NCI-H2227 (cell line): ENCODE measurements at regions not wholly inside any gene's neighbourhood (a gene's known extent, or its start where the extent isn't known, plus 50 kb on each side); places are given as distances from the start of the nearest gene placed in this dataset.

Source experiments
- DNase-seq: peaks from one replicate; lab custom pipeline; 2025; ENCODE audit not compliant: unreplicated experiment; lab: John Stamatoyannopoulos, UW

DNA sequence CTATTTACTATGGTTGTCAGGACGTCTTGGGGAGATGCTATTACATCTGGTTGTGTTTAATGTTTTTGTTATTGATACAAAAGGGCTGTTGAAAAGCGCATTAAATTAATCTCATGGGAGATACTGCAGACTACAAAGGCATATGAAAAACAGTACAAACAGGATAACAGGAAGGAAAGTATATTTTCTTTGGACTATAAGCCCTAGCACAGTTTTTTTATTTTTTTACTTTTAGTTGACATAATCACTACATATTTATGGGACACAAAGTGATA is 341.3 kb downstream of the ARL4A start:
- DNase-seq, result no peak

- DNase-seq, result no peak
Observed at GRCh38 chr7:13031468-13031867, 344.0 kb downstream of the ARL4A start.

DNA sequence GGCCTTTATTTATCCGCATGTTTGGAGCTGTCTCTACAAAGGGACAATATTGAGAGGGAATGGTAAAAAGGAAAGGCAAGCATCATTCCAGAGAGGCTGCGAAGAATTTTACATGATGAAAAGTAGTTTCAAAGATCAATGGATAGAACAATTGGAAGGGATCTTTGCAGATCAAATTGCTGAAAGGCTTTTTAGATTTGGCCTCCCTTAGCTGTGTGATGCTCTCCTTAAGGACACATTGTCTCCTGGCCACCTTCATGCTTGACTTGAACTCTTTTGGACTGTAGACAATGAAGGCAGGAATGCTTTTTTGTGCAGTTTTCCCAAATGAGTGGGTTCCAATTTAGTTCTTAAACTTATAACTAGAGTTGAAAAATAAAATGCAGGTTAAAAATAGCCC is 344.7 kb downstream of the ARL4A start:
- DNase-seq, result no peak

GRCh38 chr7:13032576-13032975 is 345.1 kb downstream of the ARL4A start:
- peak; percentile 32 for DNase-seq

DNA sequence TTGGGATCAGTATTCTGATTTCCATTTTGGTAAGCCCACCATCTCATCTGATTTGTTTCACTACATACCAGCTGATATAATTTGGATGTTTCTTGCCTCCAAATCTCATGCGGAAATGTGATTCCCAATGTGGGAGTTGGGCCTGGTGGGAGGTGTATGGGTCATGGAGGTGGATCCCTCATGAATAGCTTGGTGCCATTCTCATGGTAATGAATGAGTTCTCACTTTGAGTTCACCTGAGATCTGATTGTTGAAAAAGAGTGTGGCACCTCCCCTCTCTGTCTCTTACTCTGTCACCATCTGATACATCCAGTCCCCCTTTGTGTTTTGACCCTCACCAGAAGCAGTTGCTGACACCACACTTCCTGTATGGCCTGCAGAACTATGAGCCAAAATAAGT is 347.3 kb downstream of the ARL4A start:
- DNase-seq, result no peak

- no peak for DNase-seq
Observed at GRCh38 chr7:13035233-13035632, 347.8 kb downstream of the ARL4A start.

GRCh38 chr7:13036256-13036780 is 348.9 kb downstream of the ARL4A start:
- DNase-seq, result no peak

GRCh38 chr7:13037216-13037615 is 349.8 kb downstream of the ARL4A start:
- DNase-seq, result no peak

DNA sequence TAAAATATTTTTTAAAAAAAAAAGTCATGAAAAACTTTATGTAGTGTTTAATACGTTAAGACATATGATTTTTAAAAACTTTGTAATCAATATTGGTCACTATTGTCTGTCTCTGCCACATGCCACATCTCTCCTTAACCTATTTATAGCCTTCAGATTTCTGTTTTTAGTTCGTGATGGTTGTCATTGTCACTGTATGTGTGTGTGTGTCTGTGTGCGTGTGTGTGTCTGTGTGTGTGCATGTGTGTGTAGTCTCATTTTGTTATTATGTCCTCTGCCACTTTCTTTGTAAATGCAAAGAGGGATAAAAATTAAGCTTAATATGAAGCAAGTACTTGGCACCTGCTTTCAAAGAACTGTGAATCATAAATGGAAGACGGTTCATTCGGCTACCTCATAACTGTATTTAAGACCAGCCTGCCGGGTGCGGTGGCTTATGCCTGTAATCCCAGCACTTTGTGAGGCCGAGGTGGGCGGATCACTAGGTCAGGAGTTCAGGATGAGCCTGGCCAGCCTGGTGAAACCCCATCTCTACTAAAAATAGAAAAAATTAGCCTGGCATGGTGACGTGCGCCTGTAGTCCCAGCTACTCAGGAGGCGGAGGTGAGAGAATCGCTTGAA is 354.0 kb downstream of the ARL4A start:
- peak; percentile 62 for DNase-seq

DNA sequence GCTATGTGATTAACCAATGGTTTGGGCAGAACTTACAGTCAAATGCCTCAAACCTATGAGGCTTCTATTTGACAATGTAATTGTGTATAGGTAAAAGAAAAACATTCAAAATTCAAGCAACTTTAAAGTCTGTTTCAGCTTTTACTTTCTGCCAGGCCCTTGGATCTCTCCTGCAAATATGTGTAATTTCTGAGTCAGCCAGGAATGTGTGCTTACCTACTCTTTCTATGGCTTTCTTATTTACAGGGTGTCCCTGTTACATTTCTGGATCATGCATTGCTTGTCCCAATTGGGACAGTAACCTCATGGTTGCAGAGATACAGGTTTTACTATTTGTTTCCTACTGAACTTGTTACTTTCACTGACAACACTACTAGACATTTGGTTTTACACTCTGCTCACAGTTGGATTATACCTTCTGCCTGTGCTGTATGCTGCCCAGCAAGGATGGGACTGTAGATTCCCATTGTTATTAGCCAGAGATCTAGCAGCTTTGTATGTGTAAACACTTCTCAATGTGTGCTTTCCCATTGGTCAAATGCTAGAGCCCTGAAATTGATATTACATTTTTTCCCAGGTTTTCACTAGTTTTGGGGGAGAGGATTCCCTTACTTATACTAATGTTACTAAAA is 355.3 kb downstream of the ARL4A start:
- DNase-seq, result no peak

DNA sequence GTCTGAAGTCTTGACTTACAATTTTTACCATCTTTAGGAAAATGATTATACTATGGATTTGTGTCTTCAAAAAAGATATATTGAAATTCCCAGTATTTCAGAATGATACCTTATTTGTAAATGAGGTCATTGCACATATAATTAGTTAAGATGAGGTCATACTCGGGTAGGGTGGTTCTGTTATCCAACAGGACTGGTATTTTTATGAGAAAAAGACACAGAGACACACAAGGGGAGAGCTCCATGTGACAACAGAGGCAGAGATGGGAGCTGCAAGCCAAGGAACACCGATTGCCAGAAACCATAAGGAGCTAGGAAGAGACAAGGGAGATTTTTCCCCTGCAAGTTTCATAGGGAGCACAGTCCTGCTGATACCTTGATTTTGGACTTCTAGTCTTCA is 356.9 kb downstream of the ARL4A start:
- peak; percentile 7 for DNase-seq

DNA sequence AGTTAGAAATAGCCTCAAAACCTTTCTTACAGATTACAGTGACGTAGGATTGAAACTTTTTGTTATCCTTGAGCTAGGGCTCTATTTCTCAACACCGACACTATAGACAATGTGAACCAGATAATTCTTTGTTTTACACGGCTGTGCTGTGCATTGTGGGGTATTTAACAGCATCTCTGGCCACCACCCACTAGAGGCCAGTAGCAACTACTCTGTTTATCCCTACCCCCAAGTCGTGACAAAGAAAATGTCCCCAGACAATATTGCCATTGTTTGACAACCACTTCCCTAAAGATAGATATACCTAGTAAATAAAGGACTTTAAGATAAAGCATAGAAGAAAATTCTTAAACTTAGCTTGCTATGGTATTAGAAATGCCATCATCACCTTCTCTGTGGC is 359.6 kb downstream of the ARL4A start:
- DNase-seq, result no peak

- DNase-seq, result no peak
Observed at GRCh38 chr7:13049946-13050345, 362.5 kb downstream of the ARL4A start.

- DNase-seq, result no peak
Observed at GRCh38 chr7:13050703-13051102, 363.3 kb downstream of the ARL4A start.

DNA sequence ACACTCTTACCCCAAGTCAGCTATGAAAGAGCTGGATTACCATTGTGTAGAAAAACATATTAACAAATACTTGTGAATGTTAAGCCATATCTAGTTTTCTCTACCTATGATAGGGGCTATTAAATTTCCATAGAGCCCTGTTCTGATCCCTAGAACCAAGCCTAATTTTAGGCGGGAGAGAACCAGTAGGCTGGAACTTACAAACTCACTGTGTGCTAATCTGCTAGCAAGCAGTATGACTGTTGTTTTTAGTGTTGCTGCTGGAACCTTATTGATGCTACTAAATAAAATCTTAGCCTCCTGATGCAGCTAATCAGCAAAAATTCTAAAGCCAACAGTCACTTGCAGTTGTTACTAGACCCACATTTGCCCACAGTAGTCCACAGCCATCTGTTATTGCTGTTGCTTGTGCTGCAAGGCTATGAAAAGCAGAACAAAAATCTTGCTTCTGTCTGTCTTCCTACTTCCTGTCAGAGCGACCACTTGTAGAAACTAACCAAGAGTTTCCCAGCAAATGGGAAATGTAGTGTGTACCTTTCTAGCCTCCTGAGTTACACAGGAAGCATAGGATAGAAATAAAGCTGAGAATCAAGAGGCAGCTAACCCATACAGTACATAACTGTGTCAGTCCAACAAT is 368.4 kb downstream of the ARL4A start:
- peak; percentile 6 for DNase-seq

- no peak for DNase-seq
Observed at GRCh38 chr7:13057462-13058200, 370.2 kb downstream of the ARL4A start.

DNA sequence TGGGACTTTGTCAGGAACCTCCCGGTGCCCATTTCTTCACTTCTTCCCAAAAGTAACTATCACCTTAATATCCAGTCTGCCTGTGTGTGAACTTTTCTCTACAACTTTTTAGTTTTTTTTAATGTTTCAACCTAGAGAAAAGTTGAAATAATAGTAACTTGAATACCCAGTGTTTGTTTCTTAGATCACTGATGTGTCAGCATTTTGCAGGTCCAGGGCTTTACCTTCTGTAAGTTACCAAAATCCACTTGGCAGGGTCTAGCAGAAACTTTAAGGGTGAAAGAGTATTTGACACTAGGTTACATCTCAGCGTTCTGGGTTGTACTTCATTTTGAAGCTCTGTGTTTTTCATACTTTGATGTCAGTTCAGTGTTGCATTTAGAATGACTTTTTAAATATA is 372.7 kb downstream of the ARL4A start:
- DNase-seq, result no peak

- no peak for DNase-seq
Observed at GRCh38 chr7:13061115-13061514, 373.7 kb downstream of the ARL4A start.

GRCh38 chr7:13062631-13063030 is 375.2 kb downstream of the ARL4A start:
- no peak for DNase-seq

GRCh38 chr7:13067036-13067435 is 379.6 kb downstream of the ARL4A start:
- DNase-seq, result peak; percentile 21

GRCh38 chr7:13068032-13068431 is 380.6 kb downstream of the ARL4A start:
- no peak for DNase-seq

DNA sequence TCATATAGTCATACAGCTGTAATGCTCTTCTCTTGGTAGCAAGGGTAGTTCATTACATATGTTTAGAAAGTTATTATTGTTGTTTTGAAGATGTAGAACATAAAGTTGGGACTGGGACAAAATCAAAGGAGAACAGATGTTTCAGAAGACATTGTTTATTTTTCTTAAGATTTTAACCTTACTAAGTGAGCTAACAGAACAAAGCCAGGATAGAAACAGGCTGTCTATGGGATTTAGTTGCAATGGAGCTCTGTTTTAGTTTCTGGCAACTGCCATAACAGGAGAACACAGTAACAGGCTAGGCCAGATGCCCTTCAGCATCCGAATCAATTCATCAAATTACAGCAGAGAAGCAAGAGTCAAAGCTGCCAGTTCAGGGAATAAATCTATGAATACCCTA is 382.4 kb downstream of the ARL4A start:
- no peak for DNase-seq
